ENCODE measurements at regions not wholly inside any gene's neighbourhood (a gene's known extent, or its start where the extent isn't known, plus 50 kb on each side); places are given as distances from the start of the nearest gene placed in this dataset.

GRCh38 chr12:97748298-97748697, 285.7 kb downstream of the RMST start:
- no peak for DNase-seq (ENCODE audit: low read depth)
- TF ChIP-seq CTCF (IDR thresholded peaks at IDR 0.05; ENCODE audit: control insufficient read depth, insufficient read depth, low read depth, low read length, missing control alignments), result no peak
- H3K4me3 ChIP-seq (ENCODE audit: control insufficient read depth, low read depth, low read length), result no peak overlapping the region

- no peak for TF ChIP-seq CTCF (IDR thresholded peaks at IDR 0.05; ENCODE audit: control insufficient read depth, insufficient read depth, low read depth, low read length, missing control alignments)
- no peak for DNase-seq (ENCODE audit: low read depth)
- H3K4me3 ChIP-seq (ENCODE audit: control insufficient read depth, low read depth, low read length), result no peak overlapping the region
Observed at GRCh38 chr12:97751704-97752103, 289.1 kb downstream of the RMST start.

- no peak overlapping the region for H3K4me3 ChIP-seq (ENCODE audit: control insufficient read depth, low read depth, low read length)
- no peak for DNase-seq (ENCODE audit: low read depth)
- no peak for TF ChIP-seq CTCF (IDR thresholded peaks at IDR 0.05; ENCODE audit: control insufficient read depth, insufficient read depth, low read depth, low read length, missing control alignments)
Observed at GRCh38 chr12:97752129-97752528, 289.5 kb downstream of the RMST start.

- no peak for TF ChIP-seq CTCF (IDR thresholded peaks at IDR 0.05; ENCODE audit: control insufficient read depth, insufficient read depth, low read depth, low read length, missing control alignments)
- DNase-seq (ENCODE audit: low read depth), result no peak
- H3K4me3 ChIP-seq (ENCODE audit: control insufficient read depth, low read depth, low read length), result no peak overlapping the region
Observed at GRCh38 chr12:97753332-97753731, 290.7 kb downstream of the RMST start.

GRCh38 chr12:97754306-97754705, 291.7 kb downstream of the RMST start:
- H3K4me3 ChIP-seq (ENCODE audit: control insufficient read depth, low read depth, low read length), result no peak overlapping the region
- no peak for DNase-seq (ENCODE audit: low read depth)
- TF ChIP-seq CTCF (IDR thresholded peaks at IDR 0.05; ENCODE audit: control insufficient read depth, insufficient read depth, low read depth, low read length, missing control alignments), result no peak

- no peak for TF ChIP-seq CTCF (IDR thresholded peaks at IDR 0.05; ENCODE audit: control insufficient read depth, insufficient read depth, low read depth, low read length, missing control alignments)
- no peak for DNase-seq (ENCODE audit: low read depth)
- H3K4me3 ChIP-seq (ENCODE audit: control insufficient read depth, low read depth, low read length), result no peak overlapping the region
Observed at GRCh38 chr12:97756066-97756666, 293.6 kb downstream of the RMST start.

- DNase-seq (ENCODE audit: low read depth), result no peak
- no peak for TF ChIP-seq CTCF (IDR thresholded peaks at IDR 0.05; ENCODE audit: control insufficient read depth, insufficient read depth, low read depth, low read length, missing control alignments)
- no peak overlapping the region for H3K4me3 ChIP-seq (ENCODE audit: control insufficient read depth, low read depth, low read length)
Observed at GRCh38 chr12:97756741-97757140, 294.1 kb downstream of the RMST start.
